ENCODE measurements at regions not wholly inside any gene's neighbourhood (a gene's known extent, or its start where the extent isn't known, plus 50 kb on each side); places are given as distances from the start of the nearest gene placed in this dataset.
"Not testable (repeated sequence)": the region's sequence is repeated elsewhere in the genome, so short reads cannot be mapped to it uniquely, and the experiment has no call there.

- DNase-seq: no peak
Measured at GRCh38 chr1:238331557-238331956, 440.8 kb upstream of the ZP4 start.

DNA sequence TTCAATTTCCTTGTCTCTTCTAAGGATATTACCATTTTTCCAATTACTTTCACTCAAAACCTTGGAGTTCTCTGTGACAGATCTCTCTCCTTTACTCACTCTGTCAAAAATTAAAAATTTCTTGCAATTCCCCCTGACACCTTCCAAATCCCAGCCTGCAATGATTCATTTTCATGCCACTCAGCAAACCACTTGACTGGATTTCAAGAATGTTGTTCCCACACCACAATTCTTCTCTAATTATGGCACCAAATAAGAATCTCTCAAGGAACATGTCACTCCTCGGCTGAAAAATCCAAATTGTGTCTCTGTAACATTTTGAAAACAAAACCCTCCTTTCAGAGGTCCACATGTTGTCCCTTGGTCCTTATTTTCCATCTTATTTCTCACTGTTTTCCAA lies 438.9 kb upstream of the ZP4 start:
- DNase-seq: no peak

DNA sequence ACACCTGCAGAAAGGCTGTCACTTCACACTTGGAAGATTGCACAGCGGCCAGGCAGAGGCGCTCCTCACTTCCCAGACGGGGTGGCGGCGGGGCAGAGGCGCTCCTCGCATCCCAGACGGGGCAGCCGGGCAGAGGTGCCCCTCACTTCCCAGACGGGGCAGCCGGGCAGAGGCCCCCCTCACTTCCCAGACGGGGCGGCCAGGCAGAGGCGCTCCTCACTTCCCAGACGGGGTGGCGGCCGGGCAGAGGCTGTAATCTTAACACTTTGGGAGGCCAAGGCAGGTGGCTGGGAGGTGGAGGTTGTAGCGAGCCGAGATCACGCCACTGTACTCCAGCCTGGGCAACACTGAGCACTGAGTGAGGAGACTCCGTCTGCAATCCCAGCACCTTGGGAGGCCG lies 436.3 kb upstream of the ZP4 start:
- not testable (repeated sequence) for DNase-seq

DNA sequence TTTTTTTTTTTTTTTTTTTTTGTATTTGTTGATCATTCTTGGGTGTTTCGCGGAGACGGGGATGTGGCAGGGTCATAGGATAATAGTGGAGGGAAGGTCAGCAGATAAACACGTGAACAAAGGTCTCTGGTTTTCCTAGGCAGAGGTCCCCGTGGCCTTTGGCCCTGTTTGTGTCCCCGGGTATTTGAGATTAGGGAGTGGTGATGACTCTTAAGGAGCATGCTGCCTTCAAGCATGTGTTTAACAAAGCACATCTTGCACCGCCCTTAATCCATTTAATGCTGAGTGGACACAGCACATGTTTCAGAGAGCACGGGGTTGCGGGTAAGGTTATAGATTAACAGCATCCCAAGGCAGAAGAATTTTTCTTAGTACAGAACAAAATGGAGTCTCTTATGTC lies 435.8 kb upstream of the ZP4 start:
- not testable (repeated sequence) for DNase-seq

DNA sequence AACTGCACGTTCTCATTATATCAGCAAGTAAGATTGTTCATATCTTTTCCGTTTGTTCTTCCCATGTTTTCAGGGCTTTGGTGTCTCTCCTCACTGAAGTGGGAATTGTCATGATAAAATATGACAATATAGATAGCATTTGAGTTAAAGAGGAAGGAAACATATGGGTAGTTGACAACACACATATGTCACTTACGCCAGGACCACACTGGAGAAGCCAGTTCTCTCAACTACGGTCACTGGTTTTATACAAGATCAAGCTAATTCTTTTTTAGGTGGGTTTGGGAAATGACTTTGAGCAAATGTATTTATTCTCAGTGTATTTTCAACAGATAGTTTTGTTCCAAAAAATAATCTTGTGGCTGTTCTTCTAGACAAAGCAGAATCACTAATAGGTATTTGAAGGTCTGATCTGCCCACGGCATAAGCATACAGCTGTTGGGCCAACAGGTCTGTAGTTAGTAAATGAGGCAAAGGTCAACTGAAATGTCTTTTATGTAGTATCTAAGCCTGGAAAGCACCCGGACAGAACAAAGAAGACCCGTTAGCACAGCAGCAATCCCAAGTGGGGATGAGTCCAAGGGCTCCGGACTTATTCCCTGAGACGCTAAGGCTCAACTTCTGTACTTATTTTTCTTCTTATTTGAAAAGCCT lies 433.6 kb upstream of the ZP4 start:
- no peak for DNase-seq

- DNase-seq: no peak
Measured at GRCh38 chr1:238323490-238323889, 432.8 kb upstream of the ZP4 start.

GRCh38 chr1:238319957-238320356 lies 429.2 kb upstream of the ZP4 start:
- DNase-seq: no peak

DNA sequence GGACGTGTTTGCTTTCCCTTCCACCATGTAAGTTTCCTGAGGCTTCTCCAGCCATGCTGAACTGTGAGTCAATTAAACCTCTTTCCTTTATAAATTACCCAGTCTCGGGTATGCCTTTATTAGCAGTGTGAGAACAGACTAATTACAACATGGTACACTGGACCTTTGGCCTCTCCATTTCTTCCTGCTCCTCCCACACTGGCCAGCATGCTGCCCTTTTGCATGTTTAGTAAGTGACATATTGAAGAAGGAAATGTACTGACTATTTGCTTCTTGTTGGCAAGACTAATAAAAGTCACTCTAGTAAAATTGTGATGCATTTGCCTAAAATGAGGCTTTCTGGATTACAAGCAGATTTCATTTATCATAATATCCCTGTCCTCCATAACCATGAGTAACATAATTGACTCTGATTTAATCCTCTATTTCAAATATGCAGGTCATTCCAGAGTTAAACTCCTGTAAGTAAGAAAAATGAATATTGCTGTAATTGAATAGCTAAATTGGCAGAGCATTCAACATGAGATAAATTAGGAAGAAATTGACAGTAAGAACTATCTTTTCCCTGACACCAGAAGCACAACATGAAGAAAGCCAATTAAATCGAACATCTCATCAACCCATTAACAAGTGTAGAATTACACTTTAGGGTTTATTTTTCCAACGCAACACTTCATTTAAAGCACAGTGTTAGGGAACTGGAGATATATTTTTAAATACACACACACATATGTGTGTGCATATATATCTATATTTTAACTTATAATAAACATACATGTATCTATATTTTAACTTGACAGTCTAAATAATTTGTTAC lies 427.8 kb upstream of the ZP4 start:
- DNase-seq: no peak

DNA sequence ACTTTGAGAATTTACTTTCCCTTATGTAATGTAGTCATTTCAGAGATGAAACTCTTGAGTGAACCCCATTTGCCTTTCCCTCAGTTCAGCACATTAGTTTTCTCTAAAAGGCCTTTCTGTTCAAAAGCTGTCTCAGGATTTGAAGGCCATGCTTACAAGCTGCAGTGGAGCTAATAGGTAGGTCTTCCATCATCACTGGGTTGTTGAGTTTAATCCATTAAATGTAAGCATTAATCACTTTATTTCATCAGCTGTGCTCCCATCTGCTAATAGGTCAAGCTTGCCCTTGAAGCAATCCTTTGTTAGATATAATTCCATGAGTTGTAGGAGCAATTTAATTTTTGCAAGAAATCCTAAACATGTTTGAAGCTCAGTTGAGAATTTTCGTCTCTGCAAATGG lies 422.2 kb upstream of the ZP4 start:
- DNase-seq: no peak

DNA sequence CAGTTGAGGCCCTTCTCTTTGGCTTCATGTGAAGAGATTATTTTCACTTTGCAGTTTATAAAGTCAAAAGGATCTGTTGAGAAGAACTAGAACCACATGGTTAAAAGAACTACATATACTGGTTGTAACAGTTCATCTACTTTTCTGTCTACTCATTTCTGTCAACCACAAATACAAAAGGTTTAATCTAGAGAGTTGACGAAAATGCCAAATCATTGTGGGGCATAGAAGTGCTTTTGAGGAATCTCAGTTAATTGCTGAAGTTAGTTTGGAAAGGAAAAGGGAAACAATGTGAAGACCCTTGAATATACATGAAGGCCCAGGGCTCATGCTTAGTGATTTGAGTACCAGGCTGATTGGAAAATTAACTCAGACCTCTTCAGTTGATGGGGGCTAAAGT lies 415.7 kb upstream of the ZP4 start:
- DNase-seq: no peak

DNA sequence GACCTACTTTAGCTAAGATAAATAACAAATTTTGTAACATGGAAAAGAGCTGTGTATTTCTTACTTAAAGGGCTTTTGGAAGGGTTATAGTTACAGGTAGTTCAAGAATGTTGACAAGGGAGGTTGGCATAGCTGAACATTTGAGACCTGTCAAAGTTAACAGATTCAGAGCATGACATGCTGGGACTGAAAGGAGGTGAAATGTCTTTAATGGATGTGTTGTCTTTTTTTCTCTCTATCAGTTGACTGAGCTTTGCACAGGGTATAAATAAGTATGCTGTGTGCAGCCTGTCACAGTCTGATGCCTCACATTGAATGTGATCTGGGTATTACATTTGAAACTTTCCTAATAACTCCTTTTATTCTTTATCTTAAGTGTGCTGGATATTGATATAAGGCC lies 411.9 kb upstream of the ZP4 start:
- no peak for DNase-seq

GRCh38 chr1:238296371-238296770 lies 405.6 kb upstream of the ZP4 start:
- no peak for DNase-seq

GRCh38 chr1:238293075-238293474 lies 402.4 kb upstream of the ZP4 start:
- DNase-seq: no peak

- no peak for DNase-seq
Measured at GRCh38 chr1:238281418-238281817, 390.7 kb upstream of the ZP4 start.

- DNase-seq: no peak
Measured at GRCh38 chr1:238279694-238280380, 389.1 kb upstream of the ZP4 start.

DNA sequence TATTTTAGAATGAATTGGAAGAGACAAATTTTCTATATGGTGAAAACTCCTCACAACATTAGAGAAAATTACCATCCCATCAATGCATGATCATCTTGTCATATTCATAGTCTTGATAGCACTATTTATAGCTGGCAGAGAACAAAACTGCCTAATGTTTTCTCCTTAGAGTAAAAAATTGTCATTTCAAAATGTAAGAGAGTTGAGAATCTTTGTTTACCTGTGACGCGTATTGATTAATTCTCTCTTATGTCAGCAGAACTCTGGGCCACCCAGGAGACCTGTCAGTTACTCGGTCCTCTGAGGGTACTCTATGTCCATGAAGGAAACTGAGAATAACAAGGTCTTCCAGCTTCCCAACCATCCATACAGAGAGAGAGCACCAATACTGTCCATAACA lies 381.4 kb upstream of the ZP4 start:
- no peak for DNase-seq

DNA sequence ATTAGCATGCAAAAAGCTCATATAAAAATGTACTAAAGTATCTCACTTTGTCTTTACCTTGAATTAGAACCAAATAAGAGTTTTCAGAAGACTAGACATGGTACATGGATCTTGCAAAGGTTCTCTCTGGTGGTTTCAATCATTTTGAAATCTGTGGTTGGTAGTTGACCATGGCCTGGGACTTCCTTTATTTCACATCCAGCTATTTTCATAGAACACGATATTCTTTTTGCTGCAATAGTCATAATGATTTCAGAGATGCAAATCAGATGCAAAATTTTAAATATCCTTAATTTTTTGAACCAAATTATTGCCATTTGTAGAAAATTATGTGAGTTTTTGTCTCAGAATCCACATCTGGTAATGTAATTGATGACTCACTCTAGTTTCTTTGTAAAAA lies 375.1 kb upstream of the ZP4 start:
- DNase-seq: no peak

DNA sequence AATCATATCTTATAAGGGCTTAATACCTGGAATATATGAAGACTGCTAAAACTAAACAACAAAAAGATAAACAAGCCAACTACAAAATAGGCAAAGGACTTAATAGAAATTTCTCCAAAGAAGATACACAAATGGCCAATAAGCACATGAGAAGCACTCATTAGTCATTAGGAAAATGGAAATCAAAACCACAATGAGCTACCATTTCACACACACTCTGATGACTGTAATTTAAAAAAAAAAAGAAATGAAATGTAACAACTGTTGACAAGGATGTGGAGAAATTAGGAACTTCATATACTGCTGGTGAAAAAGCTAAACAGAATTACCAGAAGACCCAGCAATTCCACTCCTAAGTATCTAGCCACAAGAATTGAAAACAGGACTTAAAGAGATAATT lies 374.2 kb upstream of the ZP4 start:
- DNase-seq: no peak

DNA sequence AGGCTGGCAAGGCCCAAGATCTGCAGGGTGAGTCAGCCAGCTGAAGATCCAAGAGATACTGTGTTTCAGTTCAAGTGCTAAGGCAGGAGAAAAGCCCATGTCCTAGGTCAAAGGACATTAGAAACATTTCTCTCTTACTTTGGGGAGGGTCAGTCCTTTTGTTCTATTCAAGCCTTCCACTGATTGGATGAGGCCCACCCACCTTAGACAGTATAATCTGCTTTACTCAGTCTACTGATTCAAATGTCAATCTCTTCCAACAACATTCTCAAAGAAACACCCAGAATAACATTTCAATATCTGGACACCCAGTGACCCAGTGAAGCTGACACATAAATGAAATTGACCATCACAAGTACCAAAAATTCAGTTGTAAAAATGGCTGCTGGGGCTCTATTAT lies 367.8 kb upstream of the ZP4 start:
- DNase-seq: no peak

GRCh38 chr1:238257018-238257621 lies 366.4 kb upstream of the ZP4 start:
- DNase-seq: no peak

DNA sequence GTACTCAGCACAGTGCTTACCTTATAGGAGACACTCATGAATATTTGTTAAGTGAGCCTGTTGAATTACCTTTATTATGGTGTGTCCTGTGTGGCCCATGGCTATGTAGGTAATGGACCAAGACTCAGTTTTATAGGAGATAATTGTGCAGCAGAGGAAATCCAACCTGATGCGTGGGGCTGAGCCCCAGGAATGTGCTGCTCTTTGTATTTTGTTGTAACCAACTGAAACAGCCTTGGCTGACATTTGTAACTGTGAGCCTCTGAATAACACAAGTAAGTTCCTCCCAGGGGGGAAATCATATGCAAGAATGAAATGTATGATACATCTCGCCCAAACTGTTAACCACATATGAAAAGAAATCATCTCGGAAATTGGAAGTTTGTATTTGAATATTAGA lies 364.2 kb upstream of the ZP4 start:
- DNase-seq: no peak

GRCh38 chr1:238252033-238252802 lies 361.5 kb upstream of the ZP4 start:
- DNase-seq: peak; percentile 2 to 58

- DNase-seq: no peak
Measured at GRCh38 chr1:238248356-238248755, 357.6 kb upstream of the ZP4 start.

Data from NCI-H526 (cell line).